HepG2 (cell line): ENCODE measurements at regions not wholly inside any gene's neighbourhood (a gene's known extent, or its start where the extent isn't known, plus 50 kb on each side); places are given as distances from the start of the nearest gene placed in this dataset.

ENCODE experiments used
- EED ChIP-seq: sonication (generic); formaldehyde crosslinking; IDR thresholded peaks from 2 replicates; pipeline ENCODE4 v1.5.0; 2020; ENCODE audit warnings: mild to moderate bottlenecking, missing genetic modification reagents
- HIVEP1 ChIP-seq: sonication (generic); formaldehyde crosslinking; IDR thresholded peaks from 2 replicates; pipeline ENCODE4 v1.4.0; 2020; ENCODE audit warnings: mild to moderate bottlenecking, missing genetic modification reagents
- IRF2 ChIP-seq: IDR thresholded peaks from 2 replicates; pipeline ENCODE4 v1.6.1; 2018; ENCODE audit warnings: missing genetic modification reagents, missing compliant biosample characterization
- KDM3A ChIP-seq: IDR thresholded peaks from 2 replicates; pipeline ENCODE4 v1.6.1; 2018; ENCODE audit warnings: low read depth, missing compliant biosample characterization
- MAF1 ChIP-seq: sonication (generic); formaldehyde crosslinking; IDR thresholded peaks from 2 replicates; pipeline ENCODE4 v1.5.0; 2020; ENCODE audit warnings: missing genetic modification reagents, borderline replicate concordance
- MAFK ChIP-seq, 2 experiments: IDR thresholded peaks in 1 of 2; conservative IDR thresholded peaks in 1 of 2; 2 replicates each; pipeline ENCODE4 v1.6.1; 2011; ENCODE audit warnings: improper control_type of control experiment in 2 of 2, low read length in 2 of 2
- MBD4 ChIP-seq: IDR thresholded peaks from 2 replicates; pipeline ENCODE4 v1.6.1; 2012; ENCODE audit warnings: low read length, inconsistent platforms, borderline replicate concordance
- MEF2D ChIP-seq: sonication (generic); formaldehyde crosslinking; IDR thresholded peaks from 2 replicates; pipeline ENCODE4 v1.5.1; 2020; ENCODE audit warnings: mild to moderate bottlenecking, missing genetic modification reagents
- RBM22 ChIP-seq: fragments of 200-400 bp; formaldehyde crosslinking; optimal IDR thresholded peaks from 2 replicates; pipeline ENCODE3; 2017; ENCODE audit warnings: mild to moderate bottlenecking, low read length, moderate library complexity
- RNF2 ChIP-seq: fragments of 450-650 bp; conservative IDR thresholded peaks from 2 replicates; pipeline ENCODE4 v1.6.1; 2016; ENCODE audit warnings: low read depth
- TCF7L2 ChIP-seq: IDR thresholded peaks from 2 replicates; pipeline ENCODE4 v1.6.1; 2011; ENCODE audit warnings: mild to moderate bottlenecking, low read depth, low read length, moderate library complexity
- ZBTB1 ChIP-seq: sonication (generic); formaldehyde crosslinking; IDR thresholded peaks from 2 replicates; pipeline ENCODE4 v1.4.0; 2020; ENCODE audit warnings: missing genetic modification reagents, borderline replicate concordance
- ZIK1 ChIP-seq: sonication (generic); formaldehyde crosslinking; IDR thresholded peaks from 2 replicates; pipeline ENCODE4 v1.5.0; 2020; ENCODE audit warnings: mild to moderate bottlenecking, low read depth, missing genetic modification reagents, borderline replicate concordance
- ZKSCAN8 ChIP-seq: IDR thresholded peaks from 2 replicates; pipeline ENCODE4 v1.6.1; 2016; ENCODE audit warnings: borderline replicate concordance, missing genetic modification reagents, missing compliant biosample characterization
- ZNF142 ChIP-seq: sonication (generic); formaldehyde crosslinking; IDR thresholded peaks from 2 replicates; pipeline ENCODE4 v1.4.0; 2020; ENCODE audit warnings: missing genetic modification reagents
- ZNF280B ChIP-seq: sonication (generic); formaldehyde crosslinking; IDR thresholded peaks from 2 replicates; pipeline ENCODE4 v1.5.0; 2020; ENCODE audit warnings: missing genetic modification reagents, mild to moderate bottlenecking, borderline replicate concordance
- ZNF337 ChIP-seq: sonication (generic); formaldehyde crosslinking; IDR thresholded peaks from 2 replicates; pipeline ENCODE4 v1.5.1; 2020; ENCODE audit warnings: missing genetic modification reagents, low read depth, mild to moderate bottlenecking, borderline replicate concordance
- ZNF350 ChIP-seq: sonication (generic); formaldehyde crosslinking; IDR thresholded peaks from 2 replicates; pipeline ENCODE4 v1.4.0; 2020; ENCODE audit warnings: mild to moderate bottlenecking, low read depth, missing genetic modification reagents, borderline replicate concordance
- ZNF367 ChIP-seq: sonication (generic); formaldehyde crosslinking; IDR thresholded peaks from 2 replicates; pipeline ENCODE4 v1.4.0; 2020; ENCODE audit warnings: missing genetic modification reagents, borderline replicate concordance
- ZNF460 ChIP-seq: sonication (generic); formaldehyde crosslinking; IDR thresholded peaks from 2 replicates; pipeline ENCODE4 v1.5.1; 2020; ENCODE audit warnings: missing genetic modification reagents, mild to moderate bottlenecking, borderline replicate concordance
- ZNF7 ChIP-seq: IDR thresholded peaks from 2 replicates; pipeline ENCODE4 v1.6.1; 2016; ENCODE audit warnings: missing biosample characterization, missing genetic modification reagents
- ZNF720 ChIP-seq: sonication (generic); formaldehyde crosslinking; IDR thresholded peaks from 2 replicates; pipeline ENCODE4 v1.4.0; 2020; ENCODE audit warnings: missing genetic modification reagents
- ZNF75D ChIP-seq: sonication (generic); formaldehyde crosslinking; IDR thresholded peaks from 2 replicates; pipeline ENCODE4 v1.8.1; 2023; ENCODE audit warnings: missing genetic modification reagents, mild to moderate bottlenecking, borderline replicate concordance
- ZNF768 ChIP-seq: sonication (generic); formaldehyde crosslinking; IDR thresholded peaks from 2 replicates; pipeline ENCODE4 v1.4.0; 2020; ENCODE audit warnings: missing genetic modification reagents

GRCh38 chr16:10318798-10319500 lies 66.9 kb upstream of the ATF7IP2 start (continued):
- TF ChIP-seq ZNF142 (no peak; the same call in 1 of the 2 replicates), ZNF7 (CRISPR knock-in tag) (no peak), RNF2 (no peak), ZNF337 (no peak; the same call in 1 of the 2 replicates), ZKSCAN8 (CRISPR knock-in tag) (peak; percentile 76; the same call in 1 of the 2 replicates), MAFK (conservative IDR thresholded peaks at IDR 0.05 in 1 of 2, IDR thresholded peaks at IDR 0.05 in 1 of 2; ENCODE audit: low read length in 2 of 2) (no peak), ZNF280B (CRISPR knock-in tag) (no peak), KDM3A (peak; percentile 94), RBM22 (no peak), ZBTB1 (CRISPR knock-in tag) (no peak), ZNF75D (no peak), ZNF768 (CRISPR knock-in tag) (no peak), HIVEP1 (no peak), ZNF367 (CRISPR knock-in tag) (no peak), MEF2D (peak; percentile 95), ZNF720 (no peak), ZNF460 (CRISPR knock-in tag) (peak; percentile 31; the same call in 1 of the 2 replicates), ZNF350 (CRISPR knock-in tag) (no peak), ZIK1 (CRISPR knock-in tag) (peak; percentile 79; the same call in 1 of the 2 replicates), EED (CRISPR knock-in tag) (no peak), MBD4 (no peak), MAF1 (no peak), IRF2 (CRISPR knock-in tag) (peak; percentile 88; the same call in 1 of the 2 replicates), TCF7L2 (peak; percentile 81)
